PC-9 (cell line): ENCODE measurements at regions not wholly inside any gene's neighbourhood (a gene's known extent, or its start where the extent isn't known, plus 50 kb on each side); places are given as distances from the start of the nearest gene placed in this dataset.

ENCODE experiments used
- BruUV-seq: library from RNA; stranded (reverse); fragments of 400-500 nt; replicated peaks from 2 replicates; lab custom pipeline; 2021; lab: Mats Ljungman, UMichigan
- CTCF ChIA-PET: fragments of 300-600 bp; sonication (Branson Sonifier 250); formaldehyde crosslinking; loops from one replicate; lab custom pipeline; 2022; ENCODE audit warnings: antibody characterized with exemption; lab: Charles Lee
- POLR2A ChIA-PET: fragments of 300-600 bp; sonication (Branson Sonifier 250); formaldehyde crosslinking; loops from one replicate; lab custom pipeline; 2022; ENCODE audit warnings: antibody characterized with exemption; ENCODE audit not compliant: unreplicated experiment; lab: Charles Lee
- DNase-seq, 2 experiments: peaks; one replicate each; pipeline versions ENCODE4 v3.0.0 to v3.0.0-alpha.2; 2015 to 2022; ENCODE audit warnings: mixed read lengths in 1 of 2
- H2AFZ ChIP-seq: fragments of 200-600 bp; sonication (generic); 2 replicates; pipeline ENCODE4 v1.8.1; 2017; ENCODE audit warnings: antibody characterized with exemption
- H3F3A ChIP-seq: fragments of 200-600 bp; sonication (generic); 2 replicates; pipeline ENCODE4 v1.8.1; 2017; ENCODE audit warnings: antibody characterized with exemption, mild to moderate bottlenecking, low read depth; ENCODE audit not compliant: insufficient read depth
- H3K27ac ChIP-seq: fragments of 200-600 bp; sonication (generic); 2 replicates; pipeline ENCODE4 v1.6.1; 2016; ENCODE audit warnings: mixed run types
- H3K27me3 ChIP-seq: fragments of 200-600 bp; sonication (generic); 2 replicates; pipeline ENCODE4 v1.6.1; 2016; ENCODE audit warnings: low read depth, mixed run types; ENCODE audit not compliant: insufficient read depth
- H3K36me3 ChIP-seq: fragments of 200-600 bp; sonication (generic); 2 replicates; pipeline ENCODE4 v1.6.1; 2016; ENCODE audit warnings: low read depth, mixed run types
- H3K4me1 ChIP-seq: fragments of 200-600 bp; sonication (generic); replicated peaks from 2 replicates; pipeline ENCODE4 v1.6.1; 2016; ENCODE audit warnings: mixed run types; ENCODE audit not compliant: insufficient read depth
- H3K4me2 ChIP-seq: fragments of 200-600 bp; sonication (generic); 2 replicates; pipeline ENCODE4 v1.6.1; 2017; ENCODE audit warnings: mixed run types
- H3K4me3 ChIP-seq: fragments of 200-600 bp; sonication (generic); 2 replicates; pipeline ENCODE4 v1.6.1; 2016; ENCODE audit warnings: mixed run types
- H3K79me2 ChIP-seq: fragments of 200-600 bp; sonication (generic); 2 replicates; pipeline ENCODE4 v1.6.1; 2017; ENCODE audit warnings: low read depth, mixed run types
- H3K9me2 ChIP-seq: fragments of 200-600 bp; sonication (generic); 2 replicates; pipeline ENCODE4 v1.8.1; 2017; ENCODE audit warnings: mild to moderate bottlenecking; ENCODE audit not compliant: insufficient read depth
- H3K9me3 ChIP-seq: fragments of 200-600 bp; sonication (generic); 2 replicates; pipeline ENCODE4 v1.8.1; 2016; ENCODE audit warnings: low read depth; ENCODE audit not compliant: insufficient read depth
- H4K20me1 ChIP-seq: fragments of 200-600 bp; sonication (generic); 2 replicates; pipeline ENCODE4 v1.8.1; 2017; ENCODE audit not compliant: insufficient read depth
- EZH2 ChIP-seq: fragments of 200-600 bp; sonication (generic); IDR thresholded peaks from 2 replicates; pipeline ENCODE4 v1.8.0; 2017; ENCODE audit warnings: antibody characterized with exemption, low read depth
- intact Hi-C: fragments of 100-400 bp; cut with micrococcal nuclease; formaldehyde crosslinking; loops from one replicate; pipeline ENCODE4 v1.10.0; 2022; ENCODE audit not compliant: unreplicated experiment
- TF ChIP-seq, protein P1 (sequence below): fragments of 200-600 bp; sonication (generic); conservative IDR thresholded peaks from 2 replicates; pipeline ENCODE4 v1.6.1; 2017; ENCODE audit warnings: mixed run types, antibody characterized with exemption, mild to moderate bottlenecking, moderate library complexity

DNA sequence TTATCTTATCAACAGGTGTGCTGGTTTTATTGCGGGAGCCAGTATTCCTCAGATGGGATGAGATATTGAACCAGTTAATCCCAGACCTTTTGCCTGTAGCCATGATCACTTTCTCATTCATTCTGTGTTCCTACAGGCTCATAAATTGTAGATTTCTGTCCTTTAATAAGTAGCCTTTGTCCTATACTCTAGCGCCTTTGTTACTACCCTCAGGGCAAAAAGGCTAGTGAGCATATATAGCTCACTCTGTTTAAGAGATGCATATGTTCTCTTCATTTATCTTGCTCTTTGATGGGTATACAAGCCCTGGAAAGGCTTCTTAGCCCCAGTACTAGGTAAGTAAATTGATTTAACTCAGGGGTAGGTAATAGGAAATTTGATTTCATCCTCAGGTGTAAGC is 95.1 kb downstream of the OXSM start:
- Histone ChIP-seq H2AFZ (no peak overlapping the region), H3K36me3 (no peaks in the 10 kb centered on the region), H3K27ac (no peak overlapping the region), H4K20me1 (no peaks in the 10 kb centered on the region), H3K9me2 (no peaks in the 10 kb centered on the region), H3K79me2 (no peaks in the 10 kb centered on the region), H3K9me3 (no peaks in the 10 kb centered on the region), H3K4me3 (no peak overlapping the region), H3K27me3 (no peaks in the 10 kb centered on the region), H3K4me1 (no peaks in the 10 kb centered on the region), H3F3A (no peaks in the 10 kb centered on the region), H3K4me2 (no peak overlapping the region)
- ChIA-PET POLR2A (interaction anchor here (0.6 kb wide), 1 partner anchor 31 kb away, joined by 5 read pairs; no protein-coding TSS in a partner anchor), CTCF (no interaction called here)
- TF ChIP-seq, protein P1, sequence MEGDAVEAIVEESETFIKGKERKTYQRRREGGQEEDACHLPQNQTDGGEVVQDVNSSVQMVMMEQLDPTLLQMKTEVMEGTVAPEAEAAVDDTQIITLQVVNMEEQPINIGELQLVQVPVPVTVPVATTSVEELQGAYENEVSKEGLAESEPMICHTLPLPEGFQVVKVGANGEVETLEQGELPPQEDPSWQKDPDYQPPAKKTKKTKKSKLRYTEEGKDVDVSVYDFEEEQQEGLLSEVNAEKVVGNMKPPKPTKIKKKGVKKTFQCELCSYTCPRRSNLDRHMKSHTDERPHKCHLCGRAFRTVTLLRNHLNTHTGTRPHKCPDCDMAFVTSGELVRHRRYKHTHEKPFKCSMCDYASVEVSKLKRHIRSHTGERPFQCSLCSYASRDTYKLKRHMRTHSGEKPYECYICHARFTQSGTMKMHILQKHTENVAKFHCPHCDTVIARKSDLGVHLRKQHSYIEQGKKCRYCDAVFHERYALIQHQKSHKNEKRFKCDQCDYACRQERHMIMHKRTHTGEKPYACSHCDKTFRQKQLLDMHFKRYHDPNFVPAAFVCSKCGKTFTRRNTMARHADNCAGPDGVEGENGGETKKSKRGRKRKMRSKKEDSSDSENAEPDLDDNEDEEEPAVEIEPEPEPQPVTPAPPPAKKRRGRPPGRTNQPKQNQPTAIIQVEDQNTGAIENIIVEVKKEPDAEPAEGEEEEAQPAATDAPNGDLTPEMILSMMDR: no peak
- no peak for TF ChIP-seq EZH2
- no TSS peak for BruUV-seq
- no peak for DNase-seq
- intact Hi-C loops: no loop called here

DNA sequence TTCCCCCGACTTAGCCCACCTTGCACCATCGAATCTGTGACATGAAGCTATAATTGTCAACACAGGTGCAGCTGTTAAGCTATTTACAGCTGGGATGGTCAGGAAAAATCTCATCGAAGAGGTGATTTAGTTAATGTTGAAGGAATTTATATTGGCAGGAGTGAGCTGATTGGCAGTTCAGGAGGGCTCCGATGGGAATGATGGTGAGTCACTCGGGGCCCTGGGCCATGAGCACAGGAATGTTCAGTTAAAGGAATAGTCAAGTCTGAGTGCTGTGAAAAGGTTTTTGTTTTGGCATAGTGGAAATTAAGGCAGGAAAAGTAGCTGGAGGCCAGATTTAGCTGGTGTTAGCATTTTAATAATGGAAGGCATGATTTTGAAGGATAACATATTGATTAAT is 95.7 kb downstream of the OXSM start:
- H3K4me2 ChIP-seq: no peak overlapping the region
- TF ChIP-seq, protein P1: no peak
- TF ChIP-seq EZH2: no peak
- no peaks in the 10 kb centered on the region for H4K20me1 ChIP-seq
- no peaks in the 10 kb centered on the region for H3K27me3 ChIP-seq
- H3K4me3 ChIP-seq: no peak overlapping the region
- H3K4me1 ChIP-seq: no peaks in the 10 kb centered on the region
- intact Hi-C loops: no loop called here
- H3K79me2 ChIP-seq: no peaks in the 10 kb centered on the region
- H3K9me3 ChIP-seq: no peaks in the 10 kb centered on the region
- no peaks in the 10 kb centered on the region for H3K9me2 ChIP-seq
- ChIA-PET CTCF (no interaction called here), POLR2A (interaction anchor here (0.6 kb wide), 1 partner anchor 32 kb away, joined by 5 read pairs; no protein-coding TSS in a partner anchor)
- no peaks in the 10 kb centered on the region for H3F3A ChIP-seq
- BruUV-seq: no TSS peak
- peak in 1 of 2 experiments; percentile 29 for DNase-seq
- H3K27ac ChIP-seq: no peak overlapping the region
- no peak overlapping the region for H2AFZ ChIP-seq
- no peaks in the 10 kb centered on the region for H3K36me3 ChIP-seq

- no TSS peak for BruUV-seq
- intact Hi-C loops: no loop called here
- H3K36me3 ChIP-seq: no peaks in the 10 kb centered on the region
These were observed 98.0 kb downstream of the OXSM start for GRCh38 chr3:25887907-25888306.

More at GRCh38 chr3:25887907-25888306, 98.0 kb downstream of the OXSM start:
- H3F3A ChIP-seq: no peaks in the 10 kb centered on the region
- H3K9me2 ChIP-seq: no peaks in the 10 kb centered on the region
- H4K20me1 ChIP-seq: no peaks in the 10 kb centered on the region
- H3K27me3 ChIP-seq: no peaks in the 10 kb centered on the region
- CTCF ChIA-PET: no interaction called here
- H3K4me1 ChIP-seq: no peaks in the 10 kb centered on the region
- no peaks in the 10 kb centered on the region for H3K9me3 ChIP-seq
- no peak overlapping the region for H3K27ac ChIP-seq
- no peak overlapping the region for H3K4me3 ChIP-seq
- no peak overlapping the region for H3K4me2 ChIP-seq
- POLR2A ChIA-PET: no interaction called here
- no peak for TF ChIP-seq EZH2
- TF ChIP-seq, protein P1: no peak
- H3K79me2 ChIP-seq: no peaks in the 10 kb centered on the region
- DNase-seq: no peak
- no peak overlapping the region for H2AFZ ChIP-seq
